Activated T-helper 17 cell treated with anti-CD3 and anti-CD28 coated beads, Interleukin-2, amount 50 U/mL, for 72 hours (primary cell): ENCODE measurements at regions not wholly inside any gene's neighbourhood (a gene's known extent, or its start where the extent isn't known, plus 50 kb on each side); places are given as distances from the start of the nearest gene placed in this dataset.

ENCODE experiments used
- ATAC-seq: fragments of 150-1000 bp; cut with Tn5 transposase; replicated peaks from 2 replicates; pipeline ENCODE4 v1.10.0; 2021; ENCODE audit warnings: mild to moderate bottlenecking, moderate library complexity
- H3K27ac Mint-ChIP-seq: one replicate; pipeline ENCODE4 v1.8.0; 2022; ENCODE audit warnings: mixed read lengths
- H3K27me3 Mint-ChIP-seq: one replicate; pipeline ENCODE4 v1.8.0; 2022; ENCODE audit warnings: mixed read lengths
- H3K36me3 Mint-ChIP-seq: one replicate; pipeline ENCODE4 v1.8.0; 2022; ENCODE audit warnings: low read depth, mild to moderate bottlenecking, mixed read lengths
- H3K4me1 Mint-ChIP-seq: one replicate; pipeline ENCODE4 v1.8.0; 2022; ENCODE audit warnings: mixed read lengths
- H3K4me3 Mint-ChIP-seq: one replicate; pipeline ENCODE4 v1.8.0; 2022; ENCODE audit warnings: mild to moderate bottlenecking, mixed read lengths
- H3K9me3 Mint-ChIP-seq: one replicate; pipeline ENCODE4 v1.8.0; 2022; ENCODE audit warnings: mixed read lengths

DNA sequence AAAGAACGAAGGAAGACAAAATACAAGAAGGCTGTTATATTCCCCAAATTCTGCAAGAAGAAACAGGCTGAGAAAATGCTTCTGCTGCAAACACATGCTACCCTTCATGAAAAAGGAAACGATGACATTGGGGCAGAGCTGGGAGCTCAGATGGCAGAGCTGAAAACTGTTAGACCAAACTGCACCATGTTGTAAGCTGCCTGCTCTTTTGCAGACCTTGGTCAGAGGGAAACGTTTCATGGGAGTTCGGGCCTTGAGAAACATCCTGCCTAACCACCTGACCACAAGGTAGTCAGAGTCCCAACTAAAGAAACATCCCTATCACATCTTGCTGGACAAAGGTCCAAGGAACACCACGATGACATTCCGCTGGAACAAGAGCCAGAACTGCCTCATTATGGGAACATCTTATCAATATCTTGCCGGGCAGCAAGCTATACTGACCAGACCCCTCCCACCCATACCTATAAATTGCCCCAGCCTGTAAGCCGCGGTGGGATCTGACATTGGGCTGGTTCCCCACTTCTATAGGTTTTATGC lies 110.7 kb upstream of the CTSC start:
- Mint-ChIP-seq H3K36me3 (no peaks in the 10 kb centered on the region), H3K27ac (no peak overlapping the region), H3K4me1 (no peaks in the 10 kb centered on the region), H3K9me3 (no peaks in the 10 kb centered on the region), H3K4me3 (no peak overlapping the region), H3K27me3 (no peaks in the 10 kb centered on the region)
- ATAC-seq: no peak

DNA sequence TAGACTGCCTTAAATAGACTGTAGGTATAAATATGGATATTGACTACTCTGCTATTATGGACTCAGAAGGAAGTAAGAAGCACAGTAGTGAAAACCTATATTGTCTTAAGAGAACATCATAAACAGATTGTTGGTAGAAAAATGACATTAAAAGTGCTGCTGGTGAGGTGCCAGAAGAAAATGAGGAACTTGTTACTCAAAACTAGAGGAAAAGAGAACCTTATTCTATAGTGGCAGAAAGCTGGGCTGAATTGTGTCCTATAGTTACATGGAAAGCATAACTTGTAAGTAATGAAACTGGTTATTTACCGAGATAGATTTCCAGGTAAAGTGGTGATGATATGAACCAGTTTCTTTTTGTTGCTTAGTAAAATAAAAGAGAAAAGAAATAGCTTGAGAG lies 109.7 kb upstream of the CTSC start:
- Mint-ChIP-seq H3K27me3 (no peaks in the 10 kb centered on the region), H3K27ac (no peak overlapping the region), H3K4me1 (no peaks in the 10 kb centered on the region), H3K36me3 (no peaks in the 10 kb centered on the region), H3K9me3 (no peaks in the 10 kb centered on the region), H3K4me3 (no peak overlapping the region)
- no peak for ATAC-seq

DNA sequence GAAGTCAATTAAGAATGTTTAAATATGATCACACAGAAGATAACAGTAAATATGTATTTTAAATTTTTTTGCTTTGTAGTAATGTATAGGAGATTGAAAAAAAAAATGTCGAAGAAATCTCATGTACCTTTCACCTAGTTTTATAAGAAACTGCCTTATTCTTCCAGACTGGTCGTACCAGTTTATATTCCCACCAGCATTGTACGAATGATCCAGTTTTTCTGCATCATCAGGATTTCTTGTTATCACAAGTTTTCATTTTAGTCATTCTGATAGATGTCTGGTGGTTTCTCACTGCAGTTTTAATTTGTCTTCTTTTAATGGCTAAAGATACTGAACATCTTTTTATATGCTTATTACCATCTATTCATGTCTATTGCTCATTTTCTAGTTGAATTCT lies 101.8 kb upstream of the CTSC start:
- no peak overlapping the region for H3K27ac Mint-ChIP-seq
- no peak overlapping the region for H3K4me3 Mint-ChIP-seq
- H3K36me3 Mint-ChIP-seq: no peaks in the 10 kb centered on the region
- peaks cover 5% of the 10 kb centered on the region for H3K4me1 Mint-ChIP-seq
- H3K9me3 Mint-ChIP-seq: peaks cover 8% of the 10 kb centered on the region
- no peak for ATAC-seq
- H3K27me3 Mint-ChIP-seq: no peaks in the 10 kb centered on the region

DNA sequence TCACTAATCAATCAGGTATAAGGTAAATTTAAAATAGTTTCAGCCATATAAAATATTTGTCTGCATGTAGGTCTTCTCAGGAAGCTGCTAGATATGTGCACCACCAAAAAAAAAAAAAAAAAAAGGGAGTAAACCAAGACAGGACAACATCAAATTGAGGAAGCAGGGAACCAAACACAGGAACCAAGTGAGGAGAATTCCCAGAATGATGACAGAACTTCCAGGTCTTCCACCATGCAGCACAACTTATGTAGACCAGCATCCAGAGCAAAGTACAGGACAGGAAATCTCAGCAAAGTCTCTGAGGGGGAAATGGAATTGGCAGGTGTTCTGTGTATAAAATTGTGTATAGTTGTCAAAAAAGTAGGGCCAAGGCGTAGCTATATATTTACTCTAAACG lies 101.2 kb upstream of the CTSC start:
- peaks cover 5% of the 10 kb centered on the region for H3K4me1 Mint-ChIP-seq
- H3K36me3 Mint-ChIP-seq: no peaks in the 10 kb centered on the region
- H3K9me3 Mint-ChIP-seq: peaks cover 8% of the 10 kb centered on the region
- H3K27ac Mint-ChIP-seq: no peak overlapping the region
- ATAC-seq: no peak
- H3K4me3 Mint-ChIP-seq: no peak overlapping the region
- no peaks in the 10 kb centered on the region for H3K27me3 Mint-ChIP-seq

DNA sequence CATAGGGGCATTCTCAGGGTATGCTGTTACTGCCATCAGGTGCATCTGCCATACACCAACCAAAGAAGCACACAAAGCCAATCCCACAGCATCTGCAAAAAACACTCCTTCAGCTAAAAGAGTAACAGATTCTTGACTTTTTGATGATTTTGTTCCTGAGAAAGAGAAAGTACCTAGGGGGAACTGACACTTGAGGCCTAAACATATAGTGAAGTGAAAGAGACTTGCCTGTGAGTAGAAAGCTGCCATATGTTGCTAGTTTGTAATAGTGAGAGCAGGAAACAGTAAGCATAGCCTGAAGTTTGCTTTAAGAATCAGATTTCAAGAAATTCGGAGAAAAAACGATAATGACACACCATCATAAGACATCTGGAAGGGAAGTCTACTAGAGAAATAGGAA lies 97.9 kb upstream of the CTSC start:
- no peaks in the 10 kb centered on the region for H3K27me3 Mint-ChIP-seq
- H3K27ac Mint-ChIP-seq: no peak overlapping the region
- ATAC-seq: peak; percentile 35
- no peak overlapping the region for H3K4me3 Mint-ChIP-seq
- no peaks in the 10 kb centered on the region for H3K36me3 Mint-ChIP-seq
- H3K4me1 Mint-ChIP-seq: peaks cover 5% of the 10 kb centered on the region
- H3K9me3 Mint-ChIP-seq: peaks cover 8% of the 10 kb centered on the region

DNA sequence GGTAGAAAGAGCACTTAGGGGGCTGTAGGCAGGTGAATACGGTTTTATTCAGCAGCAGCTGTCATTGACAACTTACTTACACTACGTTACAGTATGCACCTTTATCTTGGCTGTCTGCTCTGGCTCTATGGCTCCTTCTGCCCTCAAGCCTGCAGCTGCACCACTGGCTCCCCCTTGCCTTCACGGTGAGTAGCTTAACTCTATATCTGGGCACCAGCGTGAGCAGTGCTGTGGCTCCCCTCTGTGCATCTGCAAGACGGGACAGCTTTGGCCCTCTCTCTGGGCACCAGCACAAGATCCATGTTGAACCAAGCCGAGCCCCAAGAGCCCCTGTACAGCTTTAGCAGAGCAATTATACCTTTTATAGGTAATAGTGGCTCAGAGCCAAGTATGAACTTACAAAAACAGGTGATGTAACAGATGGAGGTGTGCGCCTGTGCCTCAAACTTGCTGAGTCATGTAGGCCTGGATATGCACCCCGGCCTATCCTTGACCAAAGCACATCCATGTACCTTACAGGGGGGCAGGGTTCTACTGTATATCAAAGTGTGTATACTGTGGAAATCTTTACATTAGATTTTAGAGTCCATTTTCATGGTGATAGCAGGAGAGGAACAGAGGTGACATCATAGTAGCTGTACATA lies 96.9 kb upstream of the CTSC start:
- Mint-ChIP-seq H3K27ac (no peak overlapping the region), H3K9me3 (peaks cover 8% of the 10 kb centered on the region), H3K36me3 (no peaks in the 10 kb centered on the region), H3K4me1 (peaks cover 5% of the 10 kb centered on the region), H3K27me3 (no peaks in the 10 kb centered on the region), H3K4me3 (no peak overlapping the region)
- ATAC-seq: no peak

DNA sequence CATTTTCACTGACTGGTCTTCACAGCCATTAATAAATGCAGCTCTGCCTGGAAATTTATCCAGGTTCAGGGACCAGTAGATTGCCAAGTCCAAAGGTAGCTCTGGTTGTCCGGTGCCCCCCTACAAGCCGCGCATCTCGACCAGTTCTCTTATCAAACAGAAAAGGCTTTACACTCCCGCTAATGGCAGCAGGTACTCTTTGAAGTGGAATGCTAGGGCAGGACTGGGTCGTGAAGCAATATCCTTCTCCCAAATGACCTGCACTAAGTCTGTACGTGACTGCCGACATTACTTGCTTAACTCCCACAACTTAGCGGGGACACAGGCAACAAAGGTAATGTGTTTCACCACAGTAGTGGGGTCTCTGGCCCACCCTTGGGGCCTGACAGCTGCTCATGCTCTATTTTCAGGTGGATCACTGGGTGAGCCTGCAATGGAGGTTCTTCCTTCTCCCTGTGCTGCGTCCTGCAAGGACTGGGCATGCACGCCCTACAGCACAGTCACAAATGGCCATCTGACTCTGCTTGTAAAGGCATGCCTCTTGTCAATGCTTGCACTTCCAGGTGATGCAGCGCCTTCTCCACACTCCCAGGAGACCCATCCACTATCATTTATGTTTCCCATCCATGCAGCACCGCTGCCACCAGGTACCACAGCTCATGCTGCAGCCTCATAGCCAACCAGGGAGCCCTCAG lies 96.1 kb upstream of the CTSC start:
- H3K36me3 Mint-ChIP-seq: no peaks in the 10 kb centered on the region
- H3K9me3 Mint-ChIP-seq: peaks cover 8% of the 10 kb centered on the region
- H3K27me3 Mint-ChIP-seq: no peaks in the 10 kb centered on the region
- peaks cover 5% of the 10 kb centered on the region for H3K4me1 Mint-ChIP-seq
- ATAC-seq: no peak
- no peak overlapping the region for H3K27ac Mint-ChIP-seq
- no peak overlapping the region for H3K4me3 Mint-ChIP-seq

DNA sequence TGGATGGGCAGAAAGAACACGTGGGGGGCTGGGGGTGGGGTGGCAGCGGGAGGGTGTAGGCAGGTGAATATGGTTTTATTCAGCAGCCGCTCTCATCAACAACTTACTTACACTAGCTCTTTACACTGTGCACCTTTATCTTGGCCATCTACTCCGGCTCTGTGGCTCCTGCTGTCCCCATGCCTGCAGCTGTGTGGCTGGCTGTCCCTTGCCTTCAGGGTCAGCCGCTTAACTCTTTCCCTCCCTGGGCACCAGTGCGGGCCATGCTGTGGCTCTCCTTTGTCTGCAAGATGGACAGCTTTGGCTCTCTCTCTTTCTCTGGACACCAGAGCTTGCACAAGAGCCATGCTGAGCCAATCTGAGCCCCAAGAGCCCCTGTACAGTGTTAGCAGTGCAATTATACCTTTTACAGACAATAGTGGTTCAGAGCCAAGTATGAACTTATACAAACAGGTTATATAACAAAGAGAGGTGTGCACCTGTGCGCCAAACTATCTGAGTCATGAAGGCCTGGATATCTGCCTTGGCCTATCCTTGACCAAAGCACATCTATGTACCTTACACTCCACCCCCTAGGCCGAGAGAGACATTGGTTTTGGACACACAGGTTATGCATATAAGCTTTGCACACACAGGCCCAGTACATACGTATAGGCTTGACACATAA lies 94.3 kb upstream of the CTSC start:
- H3K4me3 Mint-ChIP-seq: no peak overlapping the region
- H3K9me3 Mint-ChIP-seq: peaks cover 6% of the 10 kb centered on the region
- H3K27ac Mint-ChIP-seq: no peak overlapping the region
- H3K36me3 Mint-ChIP-seq: no peaks in the 10 kb centered on the region
- peaks cover 5% of the 10 kb centered on the region for H3K4me1 Mint-ChIP-seq
- no peaks in the 10 kb centered on the region for H3K27me3 Mint-ChIP-seq
- no peak for ATAC-seq

DNA sequence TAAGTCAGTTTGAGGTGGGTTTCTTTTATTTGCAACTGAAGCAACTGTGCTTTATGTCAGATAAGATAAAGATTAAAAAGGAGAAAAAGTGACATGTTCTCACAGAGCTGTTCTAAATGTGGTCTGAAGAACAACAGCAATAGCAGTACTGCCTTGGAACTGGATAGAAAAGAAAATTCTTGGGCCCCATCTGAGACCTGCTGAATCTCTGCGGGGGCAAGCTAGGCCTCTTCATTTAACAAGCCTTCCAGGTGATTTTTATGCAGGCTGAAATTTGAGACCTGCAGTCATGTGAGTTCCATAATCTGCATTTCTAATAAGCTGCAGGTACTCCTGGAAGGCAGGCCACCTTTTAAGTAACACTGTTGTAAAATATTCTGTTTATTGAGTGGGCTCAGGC lies 91.4 kb upstream of the CTSC start:
- Mint-ChIP-seq H3K36me3 (no peaks in the 10 kb centered on the region), H3K4me3 (no peak overlapping the region), H3K9me3 (no peaks in the 10 kb centered on the region), H3K27ac (no peak overlapping the region), H3K4me1 (peaks cover 6% of the 10 kb centered on the region), H3K27me3 (no peaks in the 10 kb centered on the region)
- no peak for ATAC-seq

DNA sequence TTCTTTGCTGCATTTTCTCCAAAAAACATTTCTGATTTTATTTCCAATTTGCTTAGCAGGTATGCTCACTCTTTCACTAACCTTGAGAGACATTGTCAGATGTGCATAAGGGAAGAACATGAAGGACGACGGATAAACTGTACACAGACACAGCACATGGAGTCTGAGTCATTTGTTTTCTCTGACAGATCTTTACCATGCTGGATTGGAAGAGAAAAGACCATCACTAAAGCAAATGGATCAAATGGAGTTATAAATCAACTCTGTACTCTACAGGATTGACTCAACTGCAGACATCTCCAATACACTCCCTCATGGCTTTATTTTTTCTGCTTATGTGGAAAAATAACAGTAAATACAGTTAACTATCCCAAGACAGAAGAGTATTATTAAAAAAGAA lies 90.2 kb upstream of the CTSC start:
- no peak for ATAC-seq
- Mint-ChIP-seq H3K36me3 (no peaks in the 10 kb centered on the region), H3K4me1 (peaks cover 6% of the 10 kb centered on the region), H3K4me3 (no peak overlapping the region), H3K9me3 (no peaks in the 10 kb centered on the region), H3K27ac (no peak overlapping the region), H3K27me3 (no peaks in the 10 kb centered on the region)

DNA sequence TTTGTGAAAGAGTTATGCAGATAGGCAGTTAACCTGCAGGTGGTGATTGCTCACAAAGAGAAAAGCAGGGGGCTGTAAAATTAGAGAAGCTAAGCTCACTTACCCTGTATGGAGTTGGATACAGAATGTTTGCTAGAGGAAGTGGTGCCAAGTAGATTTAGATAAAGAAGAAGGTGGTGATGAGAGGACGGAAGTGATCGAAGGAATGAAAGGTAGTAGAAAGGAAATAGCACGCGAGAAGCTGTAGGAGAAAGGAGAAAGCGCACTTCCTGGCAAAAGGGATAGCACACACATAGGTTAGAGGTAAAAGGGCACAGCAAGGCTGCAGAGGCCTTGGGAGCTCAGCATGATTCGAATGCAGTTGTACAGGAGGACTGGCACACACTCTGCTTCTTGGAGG lies 87.3 kb upstream of the CTSC start:
- peak overlapping the region; percentile 2 for H3K4me3 Mint-ChIP-seq
- H3K36me3 Mint-ChIP-seq: no peaks in the 10 kb centered on the region
- no peaks in the 10 kb centered on the region for H3K9me3 Mint-ChIP-seq
- no peak overlapping the region for H3K27ac Mint-ChIP-seq
- ATAC-seq: no peak
- H3K4me1 Mint-ChIP-seq: peaks cover 27% of the 10 kb centered on the region
- H3K27me3 Mint-ChIP-seq: no peaks in the 10 kb centered on the region

DNA sequence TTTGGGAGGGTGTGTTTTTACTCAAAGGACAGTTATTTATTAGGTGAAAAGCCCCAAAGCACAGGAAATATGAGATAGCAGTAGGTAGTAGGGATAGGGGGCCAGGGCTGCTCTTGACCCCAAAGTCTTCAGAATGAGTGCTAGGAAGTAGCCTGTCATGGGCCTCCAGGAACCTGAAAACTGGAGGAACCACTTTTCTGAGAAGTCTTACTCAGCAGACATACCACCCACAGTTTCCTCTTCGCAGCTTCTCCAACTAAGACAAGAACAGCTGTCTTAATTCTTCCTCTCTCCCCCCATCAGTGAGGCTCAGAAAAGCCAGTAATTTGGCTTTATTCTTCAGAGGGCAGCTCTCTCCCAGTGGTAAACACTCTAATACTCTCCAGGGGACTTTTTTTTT lies 84.0 kb upstream of the CTSC start:
- H3K27ac Mint-ChIP-seq: peak overlapping the region; percentile 92
- no peaks in the 10 kb centered on the region for H3K27me3 Mint-ChIP-seq
- H3K4me1 Mint-ChIP-seq: peaks cover 38% of the 10 kb centered on the region
- peak overlapping the region; percentile 64 for H3K4me3 Mint-ChIP-seq
- no peaks in the 10 kb centered on the region for H3K36me3 Mint-ChIP-seq
- peak; percentile 98 for ATAC-seq
- no peaks in the 10 kb centered on the region for H3K9me3 Mint-ChIP-seq

DNA sequence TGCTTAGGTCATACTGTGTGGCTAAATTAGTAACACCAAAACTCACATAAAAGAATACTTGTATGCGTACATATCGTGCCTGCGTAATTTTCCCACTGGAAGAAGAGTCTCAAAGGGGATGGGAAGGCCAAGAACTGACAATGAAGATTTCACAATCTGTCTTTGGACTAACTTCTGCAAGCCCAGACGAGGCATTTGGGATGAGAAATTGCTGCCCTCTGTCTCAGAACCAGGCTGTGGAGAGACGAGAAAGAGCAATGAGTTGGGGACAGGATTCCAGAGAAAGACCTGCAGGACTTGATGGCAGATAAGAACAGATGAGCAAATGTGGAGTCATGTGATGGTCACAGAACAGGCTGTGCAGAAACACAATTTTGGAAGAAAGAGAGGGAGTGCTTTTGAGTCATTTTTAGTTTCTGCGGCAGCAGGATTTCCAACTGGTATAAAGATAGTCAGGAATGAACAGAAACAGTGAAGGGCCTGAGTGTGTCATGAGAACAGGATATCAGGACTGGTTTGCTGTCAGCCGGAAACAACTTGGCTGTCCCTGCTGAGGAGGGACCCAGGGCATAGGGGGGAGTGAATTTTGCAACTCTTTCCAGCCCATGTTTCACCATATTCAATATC lies 82.7 kb upstream of the CTSC start:
- no peaks in the 10 kb centered on the region for H3K9me3 Mint-ChIP-seq
- H3K4me3 Mint-ChIP-seq: peak overlapping the region; percentile 64
- no peak for ATAC-seq
- H3K4me1 Mint-ChIP-seq: peaks cover 47% of the 10 kb centered on the region
- no peaks in the 10 kb centered on the region for H3K27me3 Mint-ChIP-seq
- H3K36me3 Mint-ChIP-seq: no peaks in the 10 kb centered on the region
- H3K27ac Mint-ChIP-seq: peak overlapping the region; percentile 92

DNA sequence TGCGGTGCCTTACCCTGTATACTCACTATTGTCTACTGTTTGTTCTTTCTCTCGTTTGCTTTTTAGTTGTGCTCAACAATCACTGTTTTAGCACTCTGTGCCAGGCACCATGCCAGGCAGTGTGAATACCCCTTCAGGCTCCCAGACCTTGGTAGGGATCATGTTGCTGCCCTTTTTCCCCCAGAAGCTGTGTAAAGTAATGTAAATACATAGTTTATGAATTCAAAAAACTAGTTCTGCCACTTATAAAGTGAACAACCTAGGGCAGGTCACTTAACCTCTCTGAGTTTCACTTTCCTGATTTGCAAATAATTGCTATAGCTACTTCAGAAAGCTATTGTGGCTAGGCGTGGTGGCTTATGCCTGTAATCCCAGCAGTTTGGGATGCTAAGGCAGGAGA lies 81.0 kb upstream of the CTSC start:
- Mint-ChIP-seq H3K4me3 (no peak overlapping the region), H3K36me3 (no peaks in the 10 kb centered on the region), H3K9me3 (no peaks in the 10 kb centered on the region), H3K27me3 (no peaks in the 10 kb centered on the region), H3K27ac (no peak overlapping the region), H3K4me1 (peaks cover 54% of the 10 kb centered on the region)
- ATAC-seq: no peak

DNA sequence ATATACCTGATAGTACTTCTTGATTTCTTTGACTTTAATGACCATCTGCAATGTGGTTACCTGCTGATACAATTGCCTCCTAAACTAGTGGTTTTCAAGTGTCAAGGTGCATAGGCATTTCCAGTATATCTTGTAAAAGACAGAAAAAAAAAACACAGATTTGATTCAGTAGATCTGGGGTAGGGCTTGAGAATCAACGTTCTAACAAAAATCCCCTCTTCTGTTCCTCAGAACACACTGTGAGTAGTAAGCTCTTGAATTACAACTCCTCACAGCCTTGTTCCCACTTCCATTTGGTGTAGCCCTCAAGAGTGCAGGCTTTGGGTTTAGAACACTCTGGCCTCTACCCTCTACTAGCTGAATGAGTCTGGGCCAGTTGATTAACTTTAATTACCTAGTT lies 78.0 kb upstream of the CTSC start:
- ATAC-seq: peak; percentile 38
- H3K36me3 Mint-ChIP-seq: no peaks in the 10 kb centered on the region
- peak overlapping the region; percentile 68 for H3K4me3 Mint-ChIP-seq
- no peaks in the 10 kb centered on the region for H3K27me3 Mint-ChIP-seq
- peak overlapping the region; percentile 34 for H3K27ac Mint-ChIP-seq
- H3K9me3 Mint-ChIP-seq: no peaks in the 10 kb centered on the region
- H3K4me1 Mint-ChIP-seq: peaks cover 37% of the 10 kb centered on the region
